HG02610 (cell line): ENCODE measurements at regions not wholly inside any gene's neighbourhood (a gene's known extent, or its start where the extent isn't known, plus 50 kb on each side); places are given as distances from the start of the nearest gene placed in this dataset.

ENCODE experiments used
- ATAC-seq: cut with Tn5 transposase; IDR thresholded peaks from one replicate; pipeline ENCODE4 v1.9.1; 2021; ENCODE audit warnings: mild to moderate bottlenecking, moderate library complexity; ENCODE audit not compliant: unreplicated experiment

DNA sequence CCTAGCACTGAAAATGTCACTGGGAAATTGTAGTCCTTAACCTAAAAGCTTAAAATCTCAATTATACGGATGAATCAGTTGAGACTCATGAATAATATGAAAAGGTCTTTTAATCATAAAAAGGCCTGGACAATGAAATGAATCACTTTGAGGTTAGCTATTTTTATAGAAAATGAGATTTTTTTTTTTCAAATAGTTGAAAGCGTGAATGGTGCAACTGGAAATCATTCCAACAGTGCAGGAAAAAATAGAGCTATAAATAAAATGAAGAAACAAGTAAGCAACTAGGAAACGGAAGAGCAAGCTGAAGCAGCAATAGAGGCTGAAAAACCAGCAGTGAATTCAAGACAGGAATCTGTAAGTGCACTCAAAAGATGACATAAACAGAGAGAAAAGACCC, 142.9 kb downstream of the BACH1 start:
- ATAC-seq = no peak

DNA sequence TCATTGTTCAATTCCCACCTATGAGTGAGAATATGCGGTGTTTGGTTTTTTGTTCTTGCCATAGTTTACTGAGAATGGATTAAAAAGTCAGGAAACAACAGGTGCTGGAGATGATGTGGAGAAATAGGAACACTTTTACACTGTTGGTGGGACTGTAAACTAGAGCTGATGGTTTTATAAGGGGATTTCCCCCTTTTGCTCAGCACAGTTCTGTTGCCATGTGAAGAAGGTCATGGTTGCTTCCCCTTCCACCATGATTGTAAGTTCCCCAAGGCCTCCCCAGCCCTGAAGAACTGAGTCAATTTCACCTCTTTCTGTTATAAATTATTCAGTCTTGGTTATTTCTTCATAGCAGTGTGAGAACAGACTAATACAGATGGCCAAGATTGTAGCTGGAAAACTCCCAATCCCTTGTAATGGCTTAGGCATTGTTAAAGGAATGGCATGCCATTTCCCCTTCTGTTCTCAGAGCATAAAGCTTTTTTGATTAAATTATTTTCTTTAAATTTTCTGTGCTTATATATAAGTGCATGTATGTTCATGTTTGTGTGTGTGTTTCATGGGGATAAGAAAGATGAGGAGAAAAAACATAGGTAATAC, 144.8 kb downstream of the BACH1 start:
- no peak for ATAC-seq

DNA sequence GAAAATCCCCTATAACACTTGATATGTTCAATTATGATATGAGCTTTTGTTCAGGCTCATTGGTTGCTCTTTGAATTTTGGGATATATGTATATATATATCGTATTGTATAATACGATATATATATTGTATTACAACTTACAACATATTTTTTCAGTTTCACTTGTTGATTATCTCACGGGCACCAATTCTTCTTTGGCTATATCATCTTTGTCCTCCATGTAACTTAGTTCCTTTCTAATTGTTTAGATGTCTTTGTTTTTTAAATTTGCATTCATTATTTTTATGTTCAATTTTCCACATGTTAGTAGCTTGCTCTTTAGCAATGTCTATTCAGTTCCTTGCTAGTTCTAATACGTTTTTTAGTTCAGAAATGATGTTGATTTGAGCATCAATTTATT, 150.0 kb downstream of the BACH1 start:
- ATAC-seq = no peak

DNA sequence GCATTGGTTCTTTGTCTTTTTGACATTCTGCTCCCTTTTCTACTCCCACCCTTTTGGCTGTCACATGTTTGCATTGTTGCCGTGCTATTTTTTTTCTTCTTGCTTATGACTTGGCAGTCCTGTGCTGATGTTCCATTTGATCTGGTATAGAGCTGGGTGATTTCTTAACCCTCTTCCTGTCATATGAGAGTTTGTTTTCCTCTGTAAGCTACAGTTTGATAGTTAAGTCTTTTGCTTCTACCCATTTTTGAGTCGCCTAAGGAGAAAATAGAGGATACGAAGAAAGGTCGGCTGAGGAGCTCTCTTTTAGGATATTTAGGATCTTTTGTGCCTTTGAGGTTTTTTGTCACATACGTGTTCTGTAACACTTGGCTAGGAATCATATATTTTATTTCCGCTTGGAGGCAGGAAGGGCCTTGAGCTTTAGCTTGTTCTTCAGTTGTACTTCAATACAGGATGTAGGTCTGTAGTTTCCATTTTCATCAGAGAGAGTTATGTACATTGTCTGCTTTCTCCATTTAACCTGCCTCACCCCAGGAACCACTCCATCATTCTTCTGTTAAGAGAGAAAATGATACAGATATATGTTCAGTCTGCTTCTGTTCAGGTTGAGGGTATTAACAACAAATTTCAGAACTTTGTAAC, 150.7 kb downstream of the BACH1 start:
- ATAC-seq = no peak

DNA sequence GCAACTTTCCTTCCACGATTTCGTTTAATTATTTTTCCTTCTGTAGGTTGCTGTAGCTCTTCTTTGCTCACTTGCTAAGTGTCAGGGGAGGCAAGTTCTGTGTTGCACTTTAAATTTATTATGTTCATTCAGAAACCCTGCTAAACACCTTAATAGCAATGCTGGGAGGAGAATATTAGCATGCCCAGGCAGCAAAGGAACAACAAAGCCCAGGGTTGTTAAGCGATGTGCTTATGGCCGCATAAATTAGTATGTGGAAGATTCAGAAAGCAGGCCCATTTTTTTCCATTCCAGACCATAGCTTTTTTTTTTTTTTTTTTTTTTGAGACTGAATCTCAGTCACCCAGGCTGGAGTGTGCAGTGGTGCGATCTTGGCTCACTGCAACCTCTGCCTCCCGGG, 151.3 kb downstream of the BACH1 start:
- ATAC-seq = no peak

DNA sequence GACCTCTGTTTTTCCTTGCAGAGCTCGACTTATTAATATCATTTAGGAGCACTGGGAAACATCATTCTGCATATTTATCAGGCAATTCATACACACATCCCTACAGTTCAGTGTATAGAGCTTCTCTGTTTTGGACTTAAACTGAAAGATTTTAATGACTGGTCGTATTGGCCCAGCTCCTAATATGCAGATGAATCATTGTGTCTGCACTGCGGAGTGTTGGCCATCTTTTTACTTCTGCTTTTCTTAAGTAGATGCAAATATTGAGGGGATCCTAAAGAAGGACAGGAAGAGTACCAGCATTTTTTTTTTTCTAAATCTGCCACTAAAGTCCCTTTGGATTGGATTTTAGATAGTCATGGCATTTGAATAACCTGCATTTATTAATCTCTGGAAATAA, 154.8 kb downstream of the BACH1 start:
- peak; percentile 66 for ATAC-seq

DNA sequence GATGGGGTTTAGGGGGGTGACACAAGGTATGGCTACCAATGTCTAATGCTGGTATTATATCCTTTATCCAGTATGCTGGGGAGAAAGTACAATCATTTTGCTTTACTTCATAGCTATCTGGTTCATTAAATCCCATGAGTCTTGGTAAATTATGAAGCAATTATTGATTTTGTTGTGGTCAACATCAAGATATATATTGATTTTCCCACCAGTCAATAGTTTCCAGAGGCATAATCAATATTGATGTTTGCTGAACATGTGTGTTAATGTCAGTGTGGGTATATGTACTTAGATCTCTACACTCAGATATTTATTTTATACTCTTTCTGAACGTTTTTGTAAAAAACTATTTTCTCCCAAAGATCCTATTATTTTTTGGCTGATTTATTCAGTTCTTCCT, 155.5 kb downstream of the BACH1 start:
- ATAC-seq = no peak

DNA sequence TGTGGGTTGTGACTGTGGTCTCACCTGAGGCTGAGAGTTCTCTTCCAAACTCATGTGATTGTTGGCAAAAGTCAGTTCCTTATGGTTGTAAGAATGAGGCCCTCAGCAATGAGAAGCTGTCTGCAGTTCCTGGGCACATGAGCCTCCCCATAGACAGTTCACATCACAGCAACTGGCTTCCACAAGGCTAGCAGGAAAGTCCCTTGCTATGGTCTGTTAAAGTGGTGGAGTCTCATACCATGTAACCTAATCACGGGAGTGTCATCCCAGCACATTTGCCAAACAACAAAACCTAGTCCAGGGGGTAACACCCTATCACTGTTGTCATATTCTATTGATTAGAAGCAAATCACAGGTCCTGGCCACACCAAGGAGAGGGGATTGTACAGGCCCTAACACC, 163.8 kb downstream of the BACH1 start:
- ATAC-seq = peak; percentile 74

DNA sequence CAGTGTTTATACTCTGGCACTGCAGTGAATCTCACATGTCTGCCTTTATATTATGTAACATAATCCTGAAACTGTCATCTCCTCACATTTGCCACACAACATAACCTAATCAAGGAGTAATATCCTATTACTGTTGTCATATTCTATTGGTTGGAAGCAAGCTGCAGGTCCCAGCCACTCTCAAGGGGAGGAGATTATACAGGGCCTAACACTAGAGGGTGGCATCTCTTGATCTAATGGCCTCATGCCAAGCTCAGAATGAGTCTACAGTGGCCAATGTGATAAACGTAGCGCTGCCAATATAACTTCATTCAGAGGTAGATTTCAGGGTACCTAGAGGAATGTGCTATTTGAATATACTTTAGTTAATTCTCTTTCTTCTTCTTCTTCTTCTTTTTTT, 166.8 kb downstream of the BACH1 start:
- ATAC-seq = no peak

DNA sequence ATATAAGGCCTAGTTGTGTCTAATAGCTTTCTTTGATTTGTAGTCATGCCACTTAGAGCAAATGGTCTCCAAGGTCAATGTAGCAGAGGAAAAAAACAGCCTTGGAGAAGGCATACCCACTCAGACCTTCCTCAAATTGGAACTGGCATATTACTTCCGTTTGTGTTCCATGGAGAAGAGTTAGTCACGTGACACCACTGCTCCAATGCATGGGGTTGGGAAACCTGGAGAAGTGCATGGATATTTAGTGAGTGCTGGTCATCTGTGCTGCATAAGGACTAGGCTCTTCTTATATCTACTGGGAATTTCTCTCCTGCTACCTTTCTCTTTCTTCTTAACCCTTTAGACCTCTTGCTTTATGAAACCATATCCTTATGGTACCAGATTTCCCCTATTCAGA, 167.8 kb downstream of the BACH1 start:
- ATAC-seq = no peak

DNA sequence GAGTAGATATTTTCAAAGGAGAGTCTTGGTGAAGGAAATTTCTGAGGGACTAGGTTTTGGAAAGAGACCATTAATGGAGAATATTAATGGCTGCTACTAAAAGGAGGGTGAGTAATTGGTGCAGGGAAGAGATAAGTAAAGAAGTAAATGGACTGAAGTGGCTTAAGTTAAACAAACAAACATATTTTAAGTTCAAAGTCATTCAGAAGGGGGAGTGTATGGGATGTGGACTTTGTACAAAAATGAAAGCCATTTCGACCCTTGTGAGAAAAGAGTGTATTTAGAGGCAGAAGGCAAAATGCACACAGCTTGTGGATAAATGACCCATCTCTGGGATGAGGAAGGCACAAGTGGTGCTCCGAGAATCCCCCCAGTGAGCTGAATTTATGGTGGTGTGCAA, 171.7 kb downstream of the BACH1 start:
- ATAC-seq = no peak

DNA sequence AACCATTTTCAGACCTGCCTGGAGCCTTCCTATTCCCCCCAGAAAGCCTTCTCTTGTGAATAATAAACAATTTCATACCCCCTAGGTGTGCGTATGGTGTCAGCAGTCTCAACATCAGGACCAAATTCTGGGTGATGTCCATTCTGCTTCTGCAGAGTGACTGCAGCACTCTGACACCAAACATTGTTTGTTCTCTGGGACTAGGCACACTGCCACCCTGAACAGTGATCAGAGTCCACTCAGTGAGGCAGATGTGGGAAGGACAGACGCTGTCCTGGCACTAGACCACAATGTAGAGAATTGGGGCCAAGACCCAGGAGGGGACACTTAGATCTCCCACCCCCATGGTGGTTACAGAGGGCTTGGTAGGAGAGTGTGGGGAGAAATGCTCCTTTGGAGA, 175.1 kb downstream of the BACH1 start:
- no peak for ATAC-seq

DNA sequence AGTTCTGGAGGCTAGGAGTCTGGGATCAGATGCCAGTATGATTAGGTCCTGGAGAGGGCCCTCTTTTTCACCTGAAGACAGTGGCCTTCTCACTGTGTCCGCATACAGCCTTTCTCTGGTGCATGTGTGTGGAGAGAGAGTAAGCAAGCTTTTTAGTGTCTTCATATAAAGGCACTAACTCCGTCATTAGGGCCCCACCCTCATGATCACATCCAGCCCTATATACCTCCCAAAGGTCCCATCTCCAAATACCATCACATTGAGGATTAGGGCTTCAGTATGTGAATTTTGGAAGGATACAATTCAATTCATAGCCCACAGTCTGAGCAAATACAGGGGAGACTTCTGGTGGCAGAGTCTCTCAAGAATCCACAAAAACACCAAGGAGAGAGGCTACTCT, 176.6 kb downstream of the BACH1 start:
- ATAC-seq = no peak

DNA sequence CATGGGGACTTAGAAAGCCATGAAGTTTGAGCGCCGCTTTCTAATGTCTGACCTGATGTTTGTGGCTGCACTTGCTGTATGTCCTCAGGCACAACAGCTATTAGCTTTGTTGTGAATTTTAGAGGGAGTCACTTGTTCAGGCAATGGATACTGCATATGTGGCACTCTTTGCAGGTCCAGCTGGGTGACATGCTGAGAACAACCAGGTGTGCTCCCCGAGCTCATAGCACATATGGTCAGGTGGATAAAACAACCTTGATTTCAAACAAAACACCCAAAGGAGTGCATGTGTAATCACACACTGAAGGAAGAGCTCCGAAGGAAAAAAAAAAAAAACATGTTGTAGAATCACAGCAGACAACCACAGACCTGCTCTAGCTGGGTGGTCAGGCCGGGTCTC, 178.6 kb downstream of the BACH1 start:
- no peak for ATAC-seq

DNA sequence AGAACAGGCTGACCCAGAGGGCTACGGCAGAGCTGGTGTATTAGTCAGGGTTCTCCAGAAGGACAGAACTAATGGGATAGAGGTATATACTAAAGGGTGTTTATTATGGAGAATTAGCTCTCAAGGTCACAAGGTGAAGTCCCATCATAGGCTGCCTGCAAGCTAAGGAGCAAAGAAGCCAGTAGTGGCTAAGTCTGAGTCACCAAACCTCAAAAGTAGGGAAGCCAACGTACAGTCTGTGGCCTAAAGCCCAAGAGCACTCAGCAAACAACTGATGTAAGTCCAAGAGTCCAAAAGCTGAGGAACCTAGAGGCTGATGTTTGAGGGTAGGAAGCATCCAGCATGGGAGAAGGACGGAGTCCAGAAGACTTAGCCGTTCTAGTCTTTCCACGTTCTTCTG, 179.2 kb downstream of the BACH1 start:
- ATAC-seq = no peak

DNA sequence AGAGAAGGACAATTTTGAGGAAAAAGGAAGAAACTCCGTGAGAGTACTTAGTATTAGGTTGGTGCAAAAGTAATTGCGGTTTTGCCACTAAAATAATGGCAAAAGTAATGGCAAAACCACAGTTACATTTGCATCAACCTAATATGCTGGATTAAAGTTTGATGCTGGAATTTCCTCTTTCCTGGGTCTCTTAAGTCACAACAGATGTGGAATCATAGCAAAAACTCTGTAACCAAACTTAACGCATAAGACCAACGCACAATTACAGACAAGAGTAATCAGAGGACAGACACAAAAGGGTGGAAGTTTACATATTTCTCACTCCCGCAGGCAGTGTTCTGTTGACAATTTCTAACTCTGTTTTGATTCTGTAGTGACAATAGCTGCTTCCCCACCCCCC, 182.4 kb downstream of the BACH1 start:
- no peak for ATAC-seq

DNA sequence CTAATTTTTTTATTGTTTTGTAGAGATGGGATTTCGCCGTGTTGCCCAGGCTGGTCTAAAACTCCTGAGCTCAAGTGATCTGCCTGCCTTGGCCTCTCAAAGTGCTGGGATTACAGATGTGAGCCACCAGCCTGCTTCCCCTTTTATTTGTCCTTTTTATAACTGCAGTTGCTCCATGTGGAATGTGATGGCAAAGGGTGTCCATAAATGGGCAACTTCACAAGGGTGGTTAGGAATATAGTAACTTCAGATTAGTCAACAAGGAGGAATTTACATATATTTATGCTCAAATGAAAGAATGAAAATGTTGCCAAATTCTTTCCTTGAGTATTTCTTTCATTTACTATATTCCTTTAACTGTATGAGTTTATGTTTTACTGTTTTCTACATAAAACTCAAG, 182.9 kb downstream of the BACH1 start:
- ATAC-seq = no peak

DNA sequence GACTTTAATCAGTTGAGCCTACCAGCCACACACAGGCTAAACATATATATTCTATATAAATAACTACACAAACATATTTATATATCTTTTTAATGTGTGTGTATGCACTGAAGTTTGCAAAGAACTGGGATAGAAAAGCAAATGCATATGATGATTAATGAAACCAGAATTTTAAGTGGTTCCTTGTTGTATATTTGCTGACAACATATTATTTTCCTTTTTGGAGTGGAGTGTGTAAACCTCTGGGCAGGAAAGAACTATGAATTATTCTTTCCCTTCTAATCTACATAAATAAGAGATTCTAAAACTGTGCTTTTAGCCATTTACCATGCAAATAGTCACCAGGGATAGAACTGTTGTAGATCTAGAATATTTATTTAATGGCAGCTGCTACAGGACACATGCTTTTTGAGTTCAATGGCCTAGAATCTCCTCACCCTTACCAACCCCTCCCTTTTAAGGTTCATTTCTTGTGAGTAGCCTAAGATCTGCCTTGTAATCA, 187.6 kb downstream of the BACH1 start:
- ATAC-seq = no peak
